ENCODE measurements at regions not wholly inside any gene's neighbourhood (a gene's known extent, or its start where the extent isn't known, plus 50 kb on each side); places are given as distances from the start of the nearest gene placed in this dataset.

GRCh38 chr2:731711-732110, 54.5 kb upstream of the TMEM18 start:
- H3K27ac Mint-ChIP-seq: no peak overlapping the region

GRCh38 chr2:729376-729861, 52.2 kb upstream of the TMEM18 start:
- ATAC-seq (ENCODE audit: low read depth in 2 of 2) (no peak), DNase-seq (no peak)
- H3K36me3 ChIP-seq (ENCODE audit: control insufficient read depth, insufficient read depth, low read length): no peaks in the 10 kb centered on the region
- H3K27me3 ChIP-seq (ENCODE audit: control insufficient read depth, insufficient read depth, low read length): no peaks in the 10 kb centered on the region
- no peaks in the 10 kb centered on the region for H3K9me3 ChIP-seq (ENCODE audit: control insufficient read depth in 2 of 2, low read length in 2 of 2)
- peaks cover 0 to 2% (median 0%) of the 10 kb centered on the region in 4 donors for H3K4me1 Mint-ChIP-seq
- H3K4me3 Mint-ChIP-seq: no peak overlapping the region
- no peak overlapping the region for H3K27ac ChIP-seq (ENCODE audit: insufficient read depth, low read length, poor library complexity, severe bottlenecking)
- H3K27me3 Mint-ChIP-seq: peaks cover 10% of the 10 kb centered on the region
- no peaks in the 10 kb centered on the region for H3K4me1 ChIP-seq (ENCODE audit: control insufficient read depth, insufficient read depth, low read length, poor library complexity, severe bottlenecking)
- H3K36me3 Mint-ChIP-seq: no peaks in the 10 kb centered on the region
- H3K4me3 ChIP-seq (ENCODE audit: low read depth, low read length): no peak overlapping the region
- no peak overlapping the region for H3K27ac Mint-ChIP-seq
- H3K9me3 Mint-ChIP-seq: no peaks in the 10 kb centered on the region

More at GRCh38 chr2:731711-732110, 54.5 kb upstream of the TMEM18 start:
- Mint-ChIP-seq H3K4me3 (no peak overlapping the region), H3K36me3 (no peaks in the 10 kb centered on the region), H3K4me1 (peaks cover 0 to 3% (median 0%) of the 10 kb centered on the region in 4 donors), H3K9me3 (no peaks in the 10 kb centered on the region), H3K27me3 (peaks cover 13% of the 10 kb centered on the region)
- H3K36me3 ChIP-seq (ENCODE audit: control insufficient read depth, insufficient read depth, low read length): no peaks in the 10 kb centered on the region
- DNase-seq: no peak
- no peak overlapping the region for H3K27ac ChIP-seq (ENCODE audit: insufficient read depth, low read length, poor library complexity, severe bottlenecking)
- H3K27me3 ChIP-seq (ENCODE audit: control insufficient read depth, insufficient read depth, low read length): no peaks in the 10 kb centered on the region
- no peak for ATAC-seq (ENCODE audit: low read depth in 2 of 2)
- H3K4me1 ChIP-seq (ENCODE audit: control insufficient read depth, insufficient read depth, low read length, poor library complexity, severe bottlenecking): no peaks in the 10 kb centered on the region
- no peaks in the 10 kb centered on the region for H3K9me3 ChIP-seq (ENCODE audit: control insufficient read depth in 2 of 2, low read length in 2 of 2)
- no peak overlapping the region for H3K4me3 ChIP-seq (ENCODE audit: low read depth, low read length)

GRCh38 chr2:728165-728564, 51.0 kb upstream of the TMEM18 start:
- no peak overlapping the region for H3K27ac Mint-ChIP-seq
- no peak overlapping the region for H3K27ac ChIP-seq (ENCODE audit: insufficient read depth, low read length, poor library complexity, severe bottlenecking)

GRCh38 chr2:727071-727470, 49.9 kb upstream of the TMEM18 start:
- Histone ChIP-seq H3K4me1 (ENCODE audit: control insufficient read depth, insufficient read depth, low read length, poor library complexity, severe bottlenecking) (no peaks in the 10 kb centered on the region), H3K36me3 (ENCODE audit: control insufficient read depth, insufficient read depth, low read length) (no peaks in the 10 kb centered on the region), H3K27me3 (ENCODE audit: control insufficient read depth, insufficient read depth, low read length) (peaks cover 6% of the 10 kb centered on the region), H3K9me3 (ENCODE audit: control insufficient read depth in 2 of 2, low read length in 2 of 2) (no peaks in the 10 kb centered on the region), H3K27ac (ENCODE audit: insufficient read depth, low read length, poor library complexity, severe bottlenecking) (no peak overlapping the region), H3K4me3 (ENCODE audit: low read depth, low read length) (no peak overlapping the region)
- DNase-seq: no peak
- Mint-ChIP-seq H3K4me3 (no peak overlapping the region), H3K27me3 (peaks cover 10% of the 10 kb centered on the region), H3K4me1 (peaks cover 0 to 2% (median 0%) of the 10 kb centered on the region in 4 donors), H3K36me3 (no peaks in the 10 kb centered on the region), H3K9me3 (no peaks in the 10 kb centered on the region), H3K27ac (no peak overlapping the region)
- no peak for ATAC-seq (ENCODE audit: low read depth in 2 of 2)

More at GRCh38 chr2:728165-728564, 51.0 kb upstream of the TMEM18 start:
- Mint-ChIP-seq H3K4me3 (no peak overlapping the region), H3K4me1 (peaks cover 0 to 2% (median 0%) of the 10 kb centered on the region in 4 donors), H3K27me3 (peaks cover 10% of the 10 kb centered on the region), H3K36me3 (no peaks in the 10 kb centered on the region), H3K9me3 (no peaks in the 10 kb centered on the region)
- ATAC-seq (ENCODE audit: low read depth in 2 of 2): no peak
- Histone ChIP-seq H3K4me1 (ENCODE audit: control insufficient read depth, insufficient read depth, low read length, poor library complexity, severe bottlenecking) (no peaks in the 10 kb centered on the region), H3K36me3 (ENCODE audit: control insufficient read depth, insufficient read depth, low read length) (no peaks in the 10 kb centered on the region), H3K4me3 (ENCODE audit: low read depth, low read length) (no peak overlapping the region), H3K9me3 (ENCODE audit: control insufficient read depth in 2 of 2, low read length in 2 of 2) (no peaks in the 10 kb centered on the region), H3K27me3 (ENCODE audit: control insufficient read depth, insufficient read depth, low read length) (peaks cover 6% of the 10 kb centered on the region)
- no peak for DNase-seq
